ENCODE measurements at regions not wholly inside any gene's neighbourhood (a gene's known extent, or its start where the extent isn't known, plus 50 kb on each side); places are given as distances from the start of the nearest gene placed in this dataset.

DNA sequence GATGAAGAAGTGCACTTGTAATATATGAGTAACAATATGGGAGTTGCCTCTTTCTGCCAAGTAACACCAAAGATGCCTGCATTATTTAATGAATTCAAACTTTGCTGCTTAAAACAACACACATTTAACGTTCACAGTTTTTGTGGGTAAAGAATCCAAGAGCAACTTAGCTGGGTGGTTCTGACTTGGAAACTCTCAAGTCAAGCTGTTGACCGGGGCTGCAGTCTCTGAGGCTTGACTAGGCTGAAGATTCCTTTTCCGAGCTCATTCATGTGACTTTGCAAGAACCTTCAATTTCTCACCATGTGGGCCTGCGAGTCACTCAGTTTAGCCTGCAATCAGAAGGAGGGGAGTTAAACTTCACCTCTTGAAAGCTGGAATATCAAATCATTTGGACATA is 53.0 kb upstream of the TRPC7 start:
- H3K27ac Mint-ChIP-seq: no peak overlapping the region
- H3K4me1 Mint-ChIP-seq (ENCODE audit: low read depth in 2 of 2): no peaks in the 10 kb centered on the region
- ATAC-seq (no peak), DNase-seq (ENCODE audit: low spot score) (no peak)
- H3K9me3 Mint-ChIP-seq: no peaks in the 10 kb centered on the region
- H3K4me3 Mint-ChIP-seq: no peak overlapping the region
- no peaks in the 10 kb centered on the region for H3K36me3 Mint-ChIP-seq
- H3K27me3 Mint-ChIP-seq: no peaks in the 10 kb centered on the region
